ENCODE measurements at regions not wholly inside any gene's neighbourhood (a gene's known extent, or its start where the extent isn't known, plus 50 kb on each side); places are given as distances from the start of the nearest gene placed in this dataset.

- TF ChIP-seq, protein P1, sequence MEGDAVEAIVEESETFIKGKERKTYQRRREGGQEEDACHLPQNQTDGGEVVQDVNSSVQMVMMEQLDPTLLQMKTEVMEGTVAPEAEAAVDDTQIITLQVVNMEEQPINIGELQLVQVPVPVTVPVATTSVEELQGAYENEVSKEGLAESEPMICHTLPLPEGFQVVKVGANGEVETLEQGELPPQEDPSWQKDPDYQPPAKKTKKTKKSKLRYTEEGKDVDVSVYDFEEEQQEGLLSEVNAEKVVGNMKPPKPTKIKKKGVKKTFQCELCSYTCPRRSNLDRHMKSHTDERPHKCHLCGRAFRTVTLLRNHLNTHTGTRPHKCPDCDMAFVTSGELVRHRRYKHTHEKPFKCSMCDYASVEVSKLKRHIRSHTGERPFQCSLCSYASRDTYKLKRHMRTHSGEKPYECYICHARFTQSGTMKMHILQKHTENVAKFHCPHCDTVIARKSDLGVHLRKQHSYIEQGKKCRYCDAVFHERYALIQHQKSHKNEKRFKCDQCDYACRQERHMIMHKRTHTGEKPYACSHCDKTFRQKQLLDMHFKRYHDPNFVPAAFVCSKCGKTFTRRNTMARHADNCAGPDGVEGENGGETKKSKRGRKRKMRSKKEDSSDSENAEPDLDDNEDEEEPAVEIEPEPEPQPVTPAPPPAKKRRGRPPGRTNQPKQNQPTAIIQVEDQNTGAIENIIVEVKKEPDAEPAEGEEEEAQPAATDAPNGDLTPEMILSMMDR (IDR thresholded peaks at IDR 0.05; ENCODE audit: low read depth, low read length) = no peak
- in situ Hi-C loops (cut with HindIII; ENCODE audit: low sequenced_read_pairs) = no loop called here
- no peak overlapping the region for H3K4me3 ChIP-seq (ENCODE audit: low read depth, low read length)
- DNase-seq (ENCODE audit: low read depth, low spot score) = no peak
Observed at GRCh38 chr4:1488831-1489638, 82.8 kb upstream of the NKX1-1 start.

DNA sequence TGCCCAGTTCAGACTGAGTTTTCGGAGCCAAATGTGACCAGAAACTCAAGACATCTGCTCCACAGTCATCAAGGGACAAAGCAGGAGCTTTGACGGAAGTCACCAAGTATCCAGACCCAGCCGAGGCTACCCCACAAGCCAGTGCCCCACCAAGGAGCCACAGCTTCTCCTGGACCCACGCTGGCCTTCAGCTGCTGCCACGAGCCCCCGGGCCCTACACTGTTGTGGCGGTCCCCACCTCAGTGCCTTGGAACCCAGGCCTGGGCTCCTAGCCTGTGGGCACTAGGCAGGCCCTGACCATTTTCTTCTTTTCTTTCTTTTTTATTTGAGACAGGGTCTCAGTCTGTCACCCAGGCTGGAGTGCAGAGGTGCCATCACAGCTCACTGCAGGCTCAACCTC is 82.1 kb upstream of the NKX1-1 start:
- no peak for DNase-seq (ENCODE audit: low read depth, low spot score)
- in situ Hi-C loops (cut with HindIII; ENCODE audit: low sequenced_read_pairs) = no loop called here
- TF ChIP-seq, protein P1 (IDR thresholded peaks at IDR 0.05; ENCODE audit: low read depth, low read length) = no peak
- no peak overlapping the region for H3K4me3 ChIP-seq (ENCODE audit: low read depth, low read length)

DNA sequence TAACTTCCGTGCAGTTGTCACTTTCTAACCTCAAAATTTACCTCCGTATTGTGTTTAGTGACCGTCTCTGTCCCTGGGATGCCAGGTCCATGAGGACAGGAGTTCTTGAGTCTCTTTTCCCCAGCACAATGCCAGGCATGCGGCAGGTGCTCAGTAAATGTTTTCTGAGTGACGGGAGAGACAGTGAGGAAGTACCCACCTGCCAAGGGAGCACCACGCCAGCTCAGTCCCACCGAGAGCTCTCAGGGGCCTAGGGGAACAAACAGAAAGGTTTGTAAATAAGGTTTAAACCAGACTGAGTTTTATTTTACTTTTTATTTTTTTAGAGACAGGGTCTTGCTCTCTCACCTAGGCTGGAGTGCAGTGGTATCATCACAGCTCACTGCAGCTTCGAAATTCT is 81.5 kb upstream of the NKX1-1 start:
- TF ChIP-seq, protein P1 (IDR thresholded peaks at IDR 0.05; ENCODE audit: low read depth, low read length) = no peak
- DNase-seq (ENCODE audit: low read depth, low spot score) = no peak
- in situ Hi-C loops (cut with HindIII; ENCODE audit: low sequenced_read_pairs) = no loop called here
- H3K4me3 ChIP-seq (ENCODE audit: low read depth, low read length) = no peak overlapping the region

- H3K4me3 ChIP-seq (ENCODE audit: low read depth, low read length) = no peak overlapping the region
- TF ChIP-seq, protein P1 (IDR thresholded peaks at IDR 0.05; ENCODE audit: low read depth, low read length) = no peak
- DNase-seq (ENCODE audit: low read depth, low spot score) = no peak
- in situ Hi-C loops (cut with HindIII; ENCODE audit: low sequenced_read_pairs) = no loop called here
Observed at GRCh38 chr4:1487106-1487505, 80.9 kb upstream of the NKX1-1 start.

GRCh38 chr4:1485280-1485679 is 79.0 kb upstream of the NKX1-1 start:
- TF ChIP-seq, protein P1 (IDR thresholded peaks at IDR 0.05; ENCODE audit: low read depth, low read length) = no peak
- no peak for DNase-seq (ENCODE audit: low read depth, low spot score)
- no peak overlapping the region for H3K4me3 ChIP-seq (ENCODE audit: low read depth, low read length)
- in situ Hi-C loops (cut with HindIII; ENCODE audit: low sequenced_read_pairs) = no loop called here

DNA sequence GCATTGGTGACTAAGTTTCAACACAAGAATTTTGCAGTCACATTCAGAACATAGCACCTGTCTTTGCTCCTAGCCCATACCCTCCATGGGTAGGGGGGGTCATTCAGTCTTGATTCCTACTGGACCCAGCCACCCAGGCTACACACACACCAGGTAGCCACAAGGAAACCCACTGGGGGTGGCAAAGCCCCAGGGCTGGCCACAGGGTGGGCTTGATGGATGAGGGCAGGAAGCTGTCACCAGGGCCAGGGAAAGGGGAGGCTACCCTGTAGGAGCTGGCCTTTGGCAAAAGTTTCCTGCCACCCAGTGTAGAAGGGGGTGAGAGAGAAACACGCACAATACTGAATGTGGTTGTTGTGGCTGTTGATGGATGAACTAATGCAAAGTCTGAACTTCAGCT is 74.5 kb upstream of the NKX1-1 start:
- no peak for DNase-seq (ENCODE audit: low read depth, low spot score)
- TF ChIP-seq, protein P1 (IDR thresholded peaks at IDR 0.05; ENCODE audit: low read depth, low read length) = no peak
- in situ Hi-C loops (cut with HindIII; ENCODE audit: low sequenced_read_pairs) = no loop called here

More for the DNA sequence above, 74.5 kb upstream of the NKX1-1 start:
- no peak overlapping the region for H3K4me3 ChIP-seq (ENCODE audit: low read depth, low read length)

Data from astrocyte of the spinal cord (primary cell).